GM19239 (cell line): ENCODE measurements at regions not wholly inside any gene's neighbourhood (a gene's known extent, or its start where the extent isn't known, plus 50 kb on each side); places are given as distances from the start of the nearest gene placed in this dataset.
"Not testable (repeated sequence)": the region's sequence is repeated elsewhere in the genome, so short reads cannot be mapped to it uniquely, and the experiment has no call there.

Experiments used
- DNase-seq: peaks from one replicate; pipeline ENCODE4 v3.0.0; 2011; ENCODE audit warnings: low spot score; ENCODE audit not compliant: insufficient read length
- FAIRE-seq: peaks from 2 replicates; lab custom pipeline; 2011; peaks lifted over from hg19 to GRCh38; lab: Jason Lieb, UNC

DNA sequence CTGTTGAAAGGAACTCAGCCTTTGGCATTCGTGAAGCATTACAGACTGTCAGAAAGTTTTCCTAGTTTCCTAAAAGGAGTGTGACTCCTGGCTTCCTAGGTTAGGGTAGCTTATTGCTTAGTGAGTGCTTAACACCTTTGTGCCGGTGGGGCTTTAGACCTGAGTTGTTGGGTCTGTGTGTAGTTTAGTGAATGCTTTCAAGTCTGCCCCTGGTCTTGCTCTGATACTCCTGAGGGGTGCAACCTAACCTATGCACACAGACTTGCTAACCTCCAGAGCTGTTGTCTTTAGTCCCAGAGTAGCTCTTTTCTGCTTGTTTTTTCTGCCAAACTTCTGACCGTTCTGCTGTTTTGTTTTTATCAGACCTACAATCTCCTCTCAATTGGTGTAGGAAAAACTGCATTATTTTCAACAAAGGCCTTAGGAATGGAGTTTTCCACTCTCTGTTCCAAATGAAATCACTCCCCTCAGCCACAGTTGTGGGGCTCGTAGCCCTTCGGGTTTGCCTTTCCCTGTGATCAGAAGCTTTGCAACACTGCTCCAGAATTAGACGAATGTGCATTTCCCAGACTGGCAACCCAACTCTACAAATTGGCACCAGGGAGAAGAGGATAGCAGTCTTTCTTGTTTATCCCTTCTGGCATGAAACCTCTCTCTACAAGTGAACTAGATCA, 1399.1 kb upstream of the PCDH7 start:
- DNase-seq (no peak), FAIRE-seq (no peak)

GRCh38 chr4:29326004-29326403, 1394.2 kb upstream of the PCDH7 start:
- FAIRE-seq (no peak), DNase-seq (no peak)

DNA sequence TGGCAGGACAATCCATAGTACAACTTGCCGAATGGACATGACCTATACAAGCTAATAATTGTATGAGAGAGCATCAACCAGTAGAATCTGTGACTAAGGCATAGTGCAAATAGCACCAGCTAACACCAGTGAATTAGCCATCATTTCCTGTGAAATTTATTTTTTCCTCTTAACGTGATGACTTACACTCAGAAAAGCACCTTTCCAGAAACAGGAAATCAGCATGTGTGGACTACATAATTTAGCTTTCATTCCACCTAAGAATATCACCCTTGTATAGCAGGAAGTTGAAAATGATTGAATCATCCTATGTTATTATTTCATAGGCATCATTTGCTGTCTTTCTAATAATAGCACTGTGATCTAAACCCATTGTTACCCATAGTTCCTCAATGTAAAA, 1393.4 kb upstream of the PCDH7 start:
- FAIRE-seq: no peak
- DNase-seq: no peak

DNA sequence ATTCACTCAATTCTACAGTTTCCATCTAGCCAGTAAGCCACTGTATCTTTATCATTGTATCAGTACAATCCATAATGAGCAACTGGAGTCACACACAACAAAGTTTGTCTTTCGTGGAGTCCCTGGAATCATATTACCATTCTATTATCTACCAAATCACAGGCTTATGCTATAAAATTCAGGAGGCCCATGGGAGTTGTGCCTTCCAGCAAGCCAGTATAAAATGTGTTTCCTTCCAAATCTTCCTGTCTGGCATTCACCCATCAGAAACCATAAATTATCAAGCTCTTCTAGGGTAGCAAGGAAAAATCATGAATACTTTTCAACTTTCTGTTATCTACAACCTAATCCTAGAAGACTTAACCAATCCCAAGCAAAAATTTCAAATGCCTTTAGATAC, 1383.3 kb upstream of the PCDH7 start:
- DNase-seq (no peak), FAIRE-seq (no peak)

DNA sequence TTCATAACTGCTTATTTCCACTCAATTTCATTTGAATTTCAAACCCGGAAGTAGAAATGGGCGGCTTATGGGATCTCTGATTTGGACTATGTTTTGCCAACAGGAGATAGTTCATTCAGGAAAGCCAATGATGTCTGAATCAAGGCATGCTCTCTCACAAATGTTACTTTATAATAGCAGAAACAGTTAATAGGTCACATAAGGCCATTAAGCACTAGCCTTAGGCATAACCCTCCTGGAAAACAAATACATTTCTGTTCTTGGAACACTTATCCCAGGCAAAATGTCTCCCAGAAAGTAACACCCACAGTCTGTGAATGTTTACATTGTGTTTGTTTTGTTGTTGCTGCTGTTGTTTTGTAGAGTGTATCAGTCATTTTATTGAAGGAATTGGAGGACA, 1347.2 kb upstream of the PCDH7 start:
- no peak for FAIRE-seq
- no peak for DNase-seq

DNA sequence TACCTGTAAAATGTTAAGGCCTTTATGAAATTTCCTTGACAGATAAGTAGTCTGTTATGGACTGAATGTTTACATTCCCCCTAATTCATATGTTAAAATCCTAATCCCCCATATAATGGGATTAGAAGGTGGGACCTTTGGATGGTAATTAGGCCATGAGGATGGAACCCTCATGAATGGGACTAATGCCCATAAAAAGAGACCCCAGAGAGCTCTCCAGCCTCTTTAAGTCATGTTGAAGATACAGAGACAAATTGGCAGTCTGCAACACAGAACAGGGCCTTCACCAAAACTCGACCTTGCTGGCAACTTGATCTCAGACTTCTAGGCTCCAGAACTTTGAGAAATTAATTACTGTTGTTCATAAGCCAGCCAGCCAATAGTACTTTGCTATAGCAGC, 1344.5 kb upstream of the PCDH7 start:
- DNase-seq (no peak), FAIRE-seq (no peak)

DNA sequence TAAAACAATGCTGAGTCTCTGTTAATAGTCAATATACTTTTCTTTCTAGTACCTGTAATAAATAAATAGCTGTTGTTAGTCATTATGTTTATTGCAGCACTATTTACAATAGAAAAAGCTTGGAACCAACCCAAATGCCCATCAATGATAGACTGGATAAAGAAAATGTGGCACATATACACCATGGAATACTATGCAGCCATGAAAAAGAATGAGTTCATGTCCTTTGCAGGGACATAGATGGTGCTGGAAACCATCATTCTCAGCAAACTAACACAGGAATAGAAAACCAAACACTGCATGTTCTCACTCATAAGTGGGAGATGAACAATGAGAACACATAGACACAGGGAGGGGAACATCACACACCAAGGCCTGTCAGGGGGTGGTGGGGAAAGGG, 1341.9 kb upstream of the PCDH7 start:
- FAIRE-seq: not testable (repeated sequence)

DNA sequence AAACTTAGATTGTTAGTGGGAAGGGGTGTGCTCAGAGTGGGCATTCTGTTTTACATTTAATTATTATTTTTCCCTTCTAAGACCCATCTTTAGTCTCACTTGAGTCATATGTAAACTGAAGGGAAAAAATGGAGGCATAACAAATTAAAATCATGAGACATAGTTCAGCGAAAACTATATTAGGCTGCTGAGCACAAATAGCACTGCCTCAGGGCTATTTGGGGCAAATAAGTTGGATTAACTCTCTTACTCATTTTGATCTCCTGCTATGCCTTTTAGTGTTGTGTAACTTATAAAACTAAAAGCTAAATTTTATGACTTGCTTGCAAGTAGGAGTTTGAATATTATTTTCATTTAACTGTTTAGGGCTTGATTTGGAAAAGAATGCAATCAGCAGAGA, 1329.2 kb upstream of the PCDH7 start:
- no peak for DNase-seq
- FAIRE-seq: no peak

More for the DNA sequence above, 1341.9 kb upstream of the PCDH7 start:
- not testable (repeated sequence) for DNase-seq

GRCh38 chr4:29405116-29405515, 1315.1 kb upstream of the PCDH7 start:
- DNase-seq: no peak
- FAIRE-seq: no peak

- no peak for FAIRE-seq
- DNase-seq: no peak
Observed at GRCh38 chr4:29415771-29416170, 1304.4 kb upstream of the PCDH7 start.

DNA sequence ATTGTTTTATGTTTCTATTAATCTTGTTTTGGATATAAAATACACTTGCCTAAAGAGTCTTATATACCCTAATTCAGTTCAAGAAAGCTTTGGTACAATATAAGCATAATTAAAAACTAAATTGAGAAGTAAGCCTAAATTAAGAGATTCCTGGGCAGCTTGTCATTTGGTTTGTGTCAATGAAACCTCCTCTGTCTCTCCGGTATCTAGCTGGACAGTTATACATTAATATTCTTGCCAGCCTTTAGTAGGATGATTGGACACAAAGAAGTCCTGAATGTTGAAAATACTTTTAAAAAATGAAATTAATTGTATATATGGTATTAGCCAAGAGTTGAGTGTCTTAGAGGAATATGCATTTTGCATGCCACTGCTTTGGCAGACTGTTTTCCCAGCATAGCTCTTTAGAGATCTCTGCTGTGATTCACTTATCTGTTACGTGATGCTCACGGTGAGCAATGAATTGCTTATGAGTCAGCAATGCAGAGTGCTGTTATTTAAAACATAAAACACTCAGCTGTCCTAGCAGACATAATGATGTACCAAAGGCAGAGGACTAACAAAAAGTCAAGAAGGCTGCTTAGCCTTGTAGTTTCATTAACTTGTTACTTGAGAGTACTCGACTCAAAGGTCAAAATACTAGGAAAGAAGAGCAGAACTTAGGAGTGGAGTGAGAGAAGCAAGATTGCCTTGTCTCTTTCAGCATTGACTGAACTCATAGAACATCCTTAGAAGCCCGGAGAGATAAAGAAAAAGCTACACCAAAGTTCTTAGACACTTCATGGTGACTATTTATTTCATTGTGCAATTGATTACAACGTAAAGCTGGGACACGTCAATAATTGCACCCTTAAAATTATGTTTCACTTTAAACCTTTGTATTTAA, 1296.1 kb upstream of the PCDH7 start:
- FAIRE-seq (no peak), DNase-seq (no peak)

GRCh38 chr4:29453303-29453820, 1266.8 kb upstream of the PCDH7 start:
- FAIRE-seq: no peak

DNA sequence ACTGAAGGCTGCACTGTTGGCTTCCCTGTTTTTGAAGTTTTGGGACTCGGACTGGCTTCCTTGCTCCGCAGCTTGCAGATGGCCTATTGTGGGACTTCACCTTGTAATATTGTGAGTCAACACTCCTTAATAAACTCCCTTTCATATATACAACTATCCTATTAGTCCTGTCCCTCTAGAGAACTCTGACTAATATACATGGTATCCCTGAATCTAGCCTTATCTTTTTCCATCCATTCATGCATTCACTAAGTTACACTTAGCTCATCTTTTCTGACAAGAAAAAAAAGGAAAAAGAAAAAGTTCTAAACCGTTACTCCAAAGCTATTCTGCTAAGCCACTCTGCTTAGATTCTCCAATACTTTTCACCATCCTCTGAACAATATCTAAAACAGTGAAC, 1260.2 kb upstream of the PCDH7 start:
- FAIRE-seq (no peak), DNase-seq (no peak)

More at GRCh38 chr4:29453303-29453820, 1266.8 kb upstream of the PCDH7 start:
- DNase-seq: no peak

- DNase-seq: no peak
- no peak for FAIRE-seq
Observed at GRCh38 chr4:29467044-29467717, 1253.0 kb upstream of the PCDH7 start.
